Breast epithelium (tissue), 3 donors: ENCODE measurements at regions not wholly inside any gene's neighbourhood (a gene's known extent, or its start where the extent isn't known, plus 50 kb on each side); places are given as distances from the start of the nearest gene placed in this dataset.

Source experiments
- POLR2AphosphoS5 ChIP-seq, 3 donors: sonication (generic); formaldehyde crosslinking; IDR thresholded peaks; one replicate each; pipeline ENCODE4 v1.6.1; 2017; ENCODE audit warnings: antibody characterized with exemption in 3 of 3
- TF ChIP-seq, protein P1 (sequence below), 3 donors: fragments of 450-650 bp; IDR thresholded peaks; one replicate each; pipeline ENCODE4 v1.5.1; 2016 to 2017; ENCODE audit warnings: antibody characterized with exemption in 3 of 3, mild to moderate bottlenecking in 3 of 3, moderate library complexity in 3 of 3

DNA sequence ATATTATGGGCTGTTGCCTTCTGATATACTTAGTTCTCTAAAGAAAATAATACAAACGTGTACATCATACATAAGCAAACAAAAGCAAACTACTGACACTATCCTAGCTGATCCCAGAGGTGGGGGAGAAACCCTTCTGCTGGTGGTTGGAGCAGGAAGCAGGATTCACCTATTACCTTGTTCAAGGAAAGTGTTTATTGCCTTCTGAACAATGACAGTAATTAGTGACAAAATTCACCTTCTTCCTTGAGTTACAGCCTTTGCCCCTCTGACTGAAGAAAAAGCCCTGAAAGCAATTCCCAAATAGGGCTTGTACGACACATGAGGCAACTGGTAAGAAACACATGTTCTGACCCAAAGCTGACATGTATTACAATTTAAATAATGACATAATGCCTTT lies 118.8 kb upstream of the AKR1E2 start:
- TF ChIP-seq, protein P1, sequence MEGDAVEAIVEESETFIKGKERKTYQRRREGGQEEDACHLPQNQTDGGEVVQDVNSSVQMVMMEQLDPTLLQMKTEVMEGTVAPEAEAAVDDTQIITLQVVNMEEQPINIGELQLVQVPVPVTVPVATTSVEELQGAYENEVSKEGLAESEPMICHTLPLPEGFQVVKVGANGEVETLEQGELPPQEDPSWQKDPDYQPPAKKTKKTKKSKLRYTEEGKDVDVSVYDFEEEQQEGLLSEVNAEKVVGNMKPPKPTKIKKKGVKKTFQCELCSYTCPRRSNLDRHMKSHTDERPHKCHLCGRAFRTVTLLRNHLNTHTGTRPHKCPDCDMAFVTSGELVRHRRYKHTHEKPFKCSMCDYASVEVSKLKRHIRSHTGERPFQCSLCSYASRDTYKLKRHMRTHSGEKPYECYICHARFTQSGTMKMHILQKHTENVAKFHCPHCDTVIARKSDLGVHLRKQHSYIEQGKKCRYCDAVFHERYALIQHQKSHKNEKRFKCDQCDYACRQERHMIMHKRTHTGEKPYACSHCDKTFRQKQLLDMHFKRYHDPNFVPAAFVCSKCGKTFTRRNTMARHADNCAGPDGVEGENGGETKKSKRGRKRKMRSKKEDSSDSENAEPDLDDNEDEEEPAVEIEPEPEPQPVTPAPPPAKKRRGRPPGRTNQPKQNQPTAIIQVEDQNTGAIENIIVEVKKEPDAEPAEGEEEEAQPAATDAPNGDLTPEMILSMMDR (IDR thresholded peaks at IDR 0.05): no peak
- TF ChIP-seq POLR2AphosphoS5 (IDR thresholded peaks at IDR 0.05): no peak
